ENCODE measurements at regions not wholly inside any gene's neighbourhood (a gene's known extent, or its start where the extent isn't known, plus 50 kb on each side); places are given as distances from the start of the nearest gene placed in this dataset.
"Not testable (repeated sequence)": the region's sequence is repeated elsewhere in the genome, so short reads cannot be mapped to it uniquely, and the experiment has no call there.

DNA sequence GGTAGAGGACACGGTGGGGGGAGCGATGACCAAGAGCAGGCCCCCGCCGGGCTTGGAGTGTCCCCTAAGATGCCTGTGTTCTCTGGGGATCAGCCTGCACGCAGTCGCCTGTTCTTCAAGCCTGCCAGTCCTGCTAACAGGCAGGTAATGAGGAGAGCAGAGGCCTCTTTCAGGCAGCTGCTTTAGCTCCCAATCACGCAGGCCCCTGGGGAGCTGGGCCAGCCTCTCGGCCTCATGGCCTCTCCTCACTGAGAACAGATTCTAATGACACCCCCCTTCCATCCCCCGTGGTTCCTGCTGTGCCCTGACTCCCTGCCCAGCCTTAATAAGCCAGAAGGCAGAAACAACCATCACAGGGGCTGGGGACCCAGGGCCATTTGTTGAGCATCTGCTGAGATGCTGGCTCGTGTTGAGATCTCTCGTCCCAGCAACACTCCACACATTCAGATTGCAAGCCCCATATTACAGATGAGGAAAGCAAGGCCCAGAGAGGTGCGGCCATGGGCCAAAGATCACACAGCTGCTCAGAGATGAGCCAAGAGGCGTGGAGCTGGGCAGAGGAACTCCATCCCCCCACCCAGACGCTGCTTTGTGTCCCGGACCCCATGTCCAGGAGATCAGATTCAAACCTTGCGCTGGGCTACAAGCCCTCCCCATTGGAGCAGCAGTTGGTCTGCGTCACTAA lies 71.6 kb upstream of the CASZ1 start:
- DNase-seq: no peak

DNA sequence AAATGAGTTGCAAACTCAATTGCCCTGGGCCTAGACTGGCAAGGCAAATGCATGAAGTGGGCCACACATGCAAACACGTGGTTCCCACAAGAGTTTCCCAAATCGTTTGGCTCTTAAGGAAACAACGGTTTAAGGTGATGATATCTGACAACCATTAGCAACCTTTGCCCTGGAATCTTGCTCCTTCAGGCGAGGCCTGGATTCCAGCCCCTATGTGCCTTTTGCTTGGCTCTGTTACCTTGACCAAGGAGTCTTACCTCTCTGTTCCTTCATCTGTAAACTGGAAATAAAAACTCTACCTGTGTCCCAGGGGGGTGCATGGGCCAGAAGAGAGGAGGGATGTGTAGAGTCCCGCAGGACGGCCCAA lies 72.1 kb upstream of the CASZ1 start:
- no peak for DNase-seq

DNA sequence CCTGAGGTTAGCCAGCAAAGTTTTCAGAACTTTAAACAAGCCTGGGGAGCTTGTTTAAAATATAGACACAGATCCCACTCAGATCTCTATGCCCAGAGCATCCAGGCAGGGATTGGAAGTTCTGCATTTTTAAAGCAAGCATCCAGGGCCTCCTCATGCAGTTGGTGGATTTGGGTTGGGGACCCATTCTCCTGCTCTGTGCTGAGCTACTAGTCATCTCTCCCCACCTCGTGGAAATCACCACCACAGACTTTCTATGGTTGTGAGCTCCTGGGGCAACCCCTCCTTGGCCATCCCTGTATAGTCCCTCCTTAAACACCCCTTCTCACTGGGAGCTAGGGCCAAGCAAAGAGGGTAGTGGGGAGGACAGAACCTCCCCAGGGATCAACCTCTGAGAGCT lies 73.5 kb upstream of the CASZ1 start:
- DNase-seq: no peak

DNA sequence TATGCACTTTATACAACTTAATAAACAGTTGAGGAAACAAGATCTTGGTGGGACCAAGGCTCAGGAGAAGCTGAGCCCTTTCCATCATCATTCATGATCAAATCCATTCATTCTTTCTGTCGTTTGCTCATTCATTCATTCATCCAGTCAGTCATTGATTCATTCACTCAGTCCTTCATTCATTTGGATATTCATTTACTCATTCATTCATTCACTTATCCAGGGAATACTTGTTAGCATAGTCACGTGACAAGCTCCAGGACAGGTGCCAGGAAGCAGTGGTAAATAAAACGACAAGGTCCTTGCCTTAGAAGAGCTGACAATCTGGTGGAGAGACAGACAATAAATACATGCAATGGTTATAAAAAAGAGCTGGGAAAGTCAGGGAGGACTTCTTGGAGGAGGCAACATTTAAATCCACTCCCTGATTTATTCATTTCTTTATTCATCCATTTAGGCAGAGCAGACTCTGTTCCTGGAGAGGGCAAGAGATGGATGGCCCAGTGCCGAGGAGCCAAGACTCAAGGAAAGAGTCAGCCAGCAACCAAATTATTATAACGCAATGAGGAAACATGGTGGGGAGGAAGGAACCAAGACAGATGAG lies 74.1 kb upstream of the CASZ1 start:
- no peak for DNase-seq

DNA sequence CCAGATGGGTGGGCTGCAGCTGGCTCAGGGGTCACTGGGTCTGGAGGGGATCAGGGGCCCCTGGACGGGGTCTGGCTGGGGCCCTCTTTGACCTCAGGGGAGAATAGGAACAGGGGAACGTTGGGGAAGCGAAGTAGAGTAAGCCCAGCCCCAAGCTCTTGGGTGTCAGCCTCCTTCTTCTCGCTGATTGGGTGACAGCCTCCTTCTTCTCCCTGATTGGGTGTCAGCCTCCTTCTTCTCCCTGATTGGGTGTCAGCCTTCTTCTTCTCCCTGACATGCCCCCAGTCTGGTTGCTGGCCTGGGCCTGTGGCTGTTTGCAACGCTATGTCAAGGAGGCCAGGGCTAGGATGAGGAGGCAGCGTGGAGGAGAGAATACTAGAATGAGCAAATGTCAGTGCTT lies 76.7 kb upstream of the CASZ1 start:
- no peak for DNase-seq

DNA sequence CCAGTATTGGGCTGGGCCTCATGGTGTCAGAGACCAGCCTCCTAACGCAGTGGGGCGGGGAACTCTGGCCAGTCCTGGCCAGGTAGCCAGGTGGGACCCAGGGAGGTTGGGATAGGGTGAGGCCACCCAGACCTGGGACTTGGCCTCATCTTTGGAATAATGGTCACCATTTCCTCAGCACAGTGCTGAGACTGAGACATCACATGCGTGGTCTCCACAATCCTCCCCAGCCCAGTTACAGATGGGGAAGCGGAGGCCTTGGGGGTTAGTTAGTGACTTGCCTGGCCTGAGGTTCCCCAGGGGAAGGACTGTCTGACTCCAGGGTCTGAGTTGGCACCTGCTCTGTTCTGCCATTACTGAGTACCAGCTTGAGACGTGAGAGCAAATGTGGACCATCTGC lies 77.9 kb upstream of the CASZ1 start:
- DNase-seq: no peak

DNA sequence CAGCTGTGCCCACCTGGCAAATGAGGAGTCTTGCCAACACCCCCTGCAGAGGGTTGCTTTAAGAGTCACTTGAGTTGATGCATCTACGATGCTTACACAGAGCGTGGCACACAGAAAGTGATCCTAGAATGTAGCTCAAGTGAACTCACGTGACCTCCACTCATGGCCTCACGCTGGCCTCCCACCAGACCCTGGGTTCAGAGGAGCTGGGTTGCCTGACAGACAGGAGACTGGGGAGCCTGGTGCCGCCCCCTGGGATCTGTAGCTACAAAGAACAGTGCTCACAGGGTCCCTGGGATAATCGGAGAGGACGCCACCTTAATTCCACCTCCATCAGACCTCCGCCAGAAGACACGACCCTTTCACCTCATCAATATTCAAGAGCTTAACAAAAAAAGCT lies 81.4 kb upstream of the CASZ1 start:
- DNase-seq: no peak

DNA sequence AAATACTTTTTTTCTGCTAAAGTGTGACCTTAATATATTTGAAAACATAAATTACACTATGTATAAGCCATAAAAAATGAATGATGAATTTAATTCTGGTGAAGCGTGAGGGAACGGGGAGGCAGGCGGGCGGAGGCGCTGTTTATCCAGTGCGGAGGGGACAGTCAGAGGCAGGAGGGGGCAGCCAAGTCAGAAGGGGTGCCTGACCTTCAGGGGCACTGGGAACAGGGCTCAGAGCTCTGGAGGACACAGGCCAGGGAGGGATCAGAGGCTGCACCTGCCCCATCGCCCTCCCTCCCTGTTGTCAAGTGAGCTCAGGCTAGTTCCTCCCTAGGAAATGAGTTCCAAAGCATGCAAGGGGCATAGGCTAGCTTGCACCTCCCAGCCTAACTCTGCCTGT lies 82.0 kb upstream of the CASZ1 start:
- no peak for DNase-seq

DNA sequence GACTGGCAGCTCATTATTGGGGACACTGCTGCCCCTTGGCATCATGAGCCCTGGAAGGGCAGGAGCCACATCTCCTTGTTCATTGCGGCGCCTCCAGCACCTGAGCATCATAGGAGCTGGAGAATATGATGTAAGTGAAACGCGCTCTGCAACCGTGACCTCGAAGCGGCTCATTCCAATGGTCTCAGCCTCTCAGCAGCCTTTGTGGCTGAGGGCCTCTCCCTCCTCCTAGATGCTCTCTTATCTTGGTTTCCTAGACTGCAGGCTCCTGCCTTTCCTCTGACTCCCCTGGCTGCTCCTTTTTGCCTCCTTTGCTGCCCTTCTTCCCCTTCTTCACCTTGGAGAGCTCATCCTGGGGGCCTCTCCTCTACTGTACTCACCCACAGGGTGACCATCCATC lies 83.6 kb upstream of the CASZ1 start:
- no peak for DNase-seq

DNA sequence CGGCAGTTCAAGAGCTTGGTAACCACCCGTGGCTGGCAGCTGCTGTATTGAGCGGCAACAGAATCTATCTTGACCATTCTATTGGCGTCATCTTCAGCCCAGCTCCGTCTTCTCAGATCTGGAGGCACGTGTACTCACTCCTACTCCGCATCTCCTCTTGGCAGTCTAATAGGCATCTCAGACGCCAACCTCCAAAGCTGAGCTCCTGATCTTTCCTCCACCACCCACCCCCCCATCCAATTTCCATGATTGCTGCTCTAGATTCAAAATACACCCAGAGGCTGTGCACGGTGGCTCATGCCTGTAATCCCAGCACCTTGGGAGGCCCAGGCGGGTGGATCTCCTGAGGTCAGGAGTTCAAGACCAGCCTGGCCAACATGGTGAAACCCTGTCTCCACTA lies 84.6 kb upstream of the CASZ1 start:
- DNase-seq: no peak

DNA sequence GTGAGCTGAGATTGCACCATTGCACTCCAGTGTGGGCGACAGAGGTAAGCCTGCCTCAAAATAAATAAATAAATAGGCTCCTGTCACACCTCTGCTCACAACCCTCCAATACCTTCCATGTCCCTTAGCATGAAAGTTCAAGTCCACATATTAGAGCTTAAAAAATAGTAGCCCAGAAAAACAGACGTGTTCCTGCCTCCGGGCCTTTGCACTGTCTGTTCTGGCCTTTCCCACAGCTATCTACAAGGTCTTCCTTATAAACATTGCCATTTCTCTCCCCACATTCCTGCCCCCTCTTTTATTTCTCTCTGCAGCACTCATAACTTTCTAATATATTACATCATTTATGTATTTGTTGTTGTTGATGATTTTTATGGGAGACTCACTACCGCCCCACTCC lies 85.6 kb upstream of the CASZ1 start:
- DNase-seq: no peak

DNA sequence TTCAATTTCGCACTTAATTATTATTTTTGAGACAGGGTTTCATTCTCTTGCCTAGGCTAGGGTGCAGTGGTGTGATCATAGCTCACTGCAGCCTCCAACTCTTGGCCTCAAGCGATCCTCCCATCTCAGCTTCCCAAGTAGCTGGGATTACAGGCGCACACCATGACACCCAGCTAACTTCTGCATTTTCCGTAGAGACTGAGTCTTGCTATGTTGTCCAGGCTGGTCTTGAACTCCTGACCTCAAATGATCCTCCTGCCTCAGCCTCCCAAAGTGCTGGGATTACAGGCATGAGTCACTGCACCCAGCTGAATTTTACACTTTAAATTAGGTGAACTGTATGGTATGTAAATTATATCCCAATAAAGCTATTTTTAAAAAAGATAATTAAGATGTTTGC lies 90.6 kb upstream of the CASZ1 start:
- DNase-seq: not testable (repeated sequence)

DNA sequence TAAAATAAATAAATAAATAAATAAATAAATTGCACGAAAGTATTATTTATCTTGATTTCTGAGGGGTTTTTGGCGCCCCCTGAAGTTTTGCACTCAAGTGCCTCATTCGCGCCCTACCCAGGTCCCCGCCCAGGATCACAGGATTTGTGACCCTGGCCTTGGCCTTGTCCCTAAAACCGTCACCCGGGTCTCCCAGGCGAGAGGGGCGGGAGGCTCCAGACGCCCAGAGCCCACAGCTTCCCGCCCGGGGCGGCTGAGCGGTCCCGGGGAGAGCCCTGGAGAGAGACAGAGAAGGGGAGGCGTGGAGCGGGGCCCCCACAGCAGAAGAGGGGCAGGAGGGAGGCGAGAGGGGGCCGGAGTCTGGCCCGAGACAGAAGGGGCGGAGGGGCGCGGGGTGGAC lies 91.8 kb upstream of the CASZ1 start:
- no peak for DNase-seq

DNA sequence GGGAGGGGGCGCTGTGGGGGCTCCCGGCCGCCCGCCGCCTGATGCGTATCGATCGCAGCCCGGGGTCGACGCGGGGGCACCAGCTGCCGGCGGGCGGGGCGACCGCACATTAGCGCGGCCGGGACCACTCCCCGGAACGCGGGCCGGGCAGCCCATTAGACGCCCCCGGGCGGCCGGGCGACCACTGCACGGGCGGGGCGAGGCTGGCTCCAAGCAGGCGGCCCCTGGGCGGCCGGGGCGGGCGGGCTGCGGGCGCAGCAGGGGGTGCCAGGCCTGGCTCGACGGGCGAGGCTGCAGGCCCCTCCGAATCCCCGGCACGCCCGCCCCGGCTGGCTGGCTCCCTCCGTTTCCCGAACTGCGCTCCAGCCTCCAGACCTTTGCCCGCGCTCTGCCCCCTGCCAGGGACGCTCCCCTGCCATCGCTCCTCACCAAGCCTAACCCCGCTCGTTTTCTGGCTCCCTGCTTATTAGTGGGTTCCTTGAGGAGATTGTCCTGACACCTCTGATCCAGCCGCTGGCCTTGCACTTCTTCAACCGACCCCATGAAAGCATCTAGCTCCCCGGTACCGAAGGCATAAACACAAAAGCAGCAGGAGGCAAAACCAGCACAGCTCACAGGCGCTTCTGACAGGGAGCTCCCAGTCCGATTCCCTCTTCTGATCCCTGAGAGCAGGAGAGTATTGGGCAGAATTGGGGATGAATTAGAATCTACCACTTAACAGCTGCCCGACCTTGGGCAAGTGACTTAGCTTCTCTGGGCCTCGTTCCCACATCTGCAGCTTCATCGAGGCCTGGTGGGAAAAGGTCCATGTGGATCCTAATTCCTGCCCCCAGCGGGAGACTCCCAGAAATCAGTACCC lies 92.6 kb upstream of the CASZ1 start:
- DNase-seq: no peak

DNA sequence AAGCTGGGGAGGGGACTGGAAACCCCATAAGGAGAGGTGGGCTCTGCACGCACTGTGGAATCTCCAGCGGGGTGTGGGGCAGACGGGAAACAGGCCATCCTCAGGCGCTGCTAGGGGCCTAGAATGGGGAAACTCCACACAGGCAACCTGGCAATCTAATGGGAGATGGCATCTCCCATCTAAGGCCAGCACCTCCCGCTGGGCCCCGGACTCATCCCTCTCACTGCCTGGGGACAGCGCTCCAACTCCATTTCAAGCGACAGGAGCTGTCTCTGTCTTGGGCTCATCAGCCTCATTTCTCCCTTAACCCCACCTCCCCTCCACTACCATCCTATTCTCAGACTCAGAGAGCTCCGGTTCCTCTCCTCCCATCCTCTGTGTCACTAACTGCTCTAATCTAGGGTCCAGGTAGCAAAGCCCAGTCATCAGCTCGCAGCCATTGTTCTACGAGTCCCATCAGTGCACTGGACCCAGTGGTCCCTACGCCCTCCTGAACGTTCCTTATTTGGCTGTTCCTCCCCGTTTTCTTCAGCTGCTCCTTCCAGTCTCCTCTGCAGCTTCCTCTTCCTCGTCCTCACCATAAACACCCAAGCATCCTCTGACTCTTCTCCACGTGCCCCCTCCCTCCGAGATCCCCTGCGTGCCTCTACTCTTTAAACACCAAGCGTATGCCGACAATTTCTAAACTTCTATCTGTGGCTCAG lies 93.4 kb upstream of the CASZ1 start:
- no peak for DNase-seq

DNA sequence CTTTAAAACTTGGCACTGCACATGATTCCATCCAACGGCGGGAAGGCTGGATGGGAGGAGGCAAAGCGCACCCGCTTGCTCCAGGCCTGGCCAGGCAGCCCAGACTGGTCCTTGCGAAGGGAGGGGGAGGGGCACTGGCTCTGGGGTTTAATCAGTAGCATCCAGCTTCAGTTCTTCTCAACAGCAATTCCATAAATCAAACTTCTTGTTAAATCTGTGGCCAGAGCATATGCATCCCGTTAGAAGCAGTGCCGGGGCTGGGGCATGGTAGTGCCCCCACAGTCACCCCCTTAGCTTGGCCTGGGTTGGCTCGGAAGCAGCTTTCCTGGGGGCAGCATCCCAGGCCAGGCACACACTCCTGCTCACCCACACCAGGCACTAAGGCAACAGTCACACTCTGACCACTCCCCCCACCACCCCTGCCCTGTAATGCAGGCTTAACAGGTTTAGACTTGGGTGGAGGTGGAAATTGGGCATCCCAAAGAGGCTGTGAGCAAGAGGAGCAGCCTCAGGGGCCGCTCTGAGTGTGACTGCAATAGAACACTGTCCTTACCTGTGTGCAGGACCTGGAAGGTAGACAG lies 94.1 kb upstream of the CASZ1 start:
- no peak for DNase-seq

DNA sequence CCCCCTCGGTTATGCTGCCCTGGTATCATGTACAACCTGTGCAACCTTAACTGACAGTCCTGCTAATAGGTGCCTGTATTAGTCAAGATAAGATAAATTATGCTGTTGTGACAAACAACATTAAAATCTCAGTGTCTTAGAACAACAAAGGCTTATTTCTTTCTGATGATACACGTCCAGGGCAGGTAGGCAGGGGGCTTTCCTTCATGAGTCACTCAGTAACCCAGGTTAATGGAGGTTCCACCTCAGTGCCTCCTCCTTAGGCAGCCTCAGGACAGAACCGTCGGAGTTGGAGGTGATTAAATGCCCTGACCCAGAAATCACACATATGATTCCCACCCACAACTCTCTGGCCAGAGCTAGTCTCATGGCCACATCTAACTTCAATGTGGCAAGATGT lies 94.6 kb upstream of the CASZ1 start:
- no peak for DNase-seq

DNA sequence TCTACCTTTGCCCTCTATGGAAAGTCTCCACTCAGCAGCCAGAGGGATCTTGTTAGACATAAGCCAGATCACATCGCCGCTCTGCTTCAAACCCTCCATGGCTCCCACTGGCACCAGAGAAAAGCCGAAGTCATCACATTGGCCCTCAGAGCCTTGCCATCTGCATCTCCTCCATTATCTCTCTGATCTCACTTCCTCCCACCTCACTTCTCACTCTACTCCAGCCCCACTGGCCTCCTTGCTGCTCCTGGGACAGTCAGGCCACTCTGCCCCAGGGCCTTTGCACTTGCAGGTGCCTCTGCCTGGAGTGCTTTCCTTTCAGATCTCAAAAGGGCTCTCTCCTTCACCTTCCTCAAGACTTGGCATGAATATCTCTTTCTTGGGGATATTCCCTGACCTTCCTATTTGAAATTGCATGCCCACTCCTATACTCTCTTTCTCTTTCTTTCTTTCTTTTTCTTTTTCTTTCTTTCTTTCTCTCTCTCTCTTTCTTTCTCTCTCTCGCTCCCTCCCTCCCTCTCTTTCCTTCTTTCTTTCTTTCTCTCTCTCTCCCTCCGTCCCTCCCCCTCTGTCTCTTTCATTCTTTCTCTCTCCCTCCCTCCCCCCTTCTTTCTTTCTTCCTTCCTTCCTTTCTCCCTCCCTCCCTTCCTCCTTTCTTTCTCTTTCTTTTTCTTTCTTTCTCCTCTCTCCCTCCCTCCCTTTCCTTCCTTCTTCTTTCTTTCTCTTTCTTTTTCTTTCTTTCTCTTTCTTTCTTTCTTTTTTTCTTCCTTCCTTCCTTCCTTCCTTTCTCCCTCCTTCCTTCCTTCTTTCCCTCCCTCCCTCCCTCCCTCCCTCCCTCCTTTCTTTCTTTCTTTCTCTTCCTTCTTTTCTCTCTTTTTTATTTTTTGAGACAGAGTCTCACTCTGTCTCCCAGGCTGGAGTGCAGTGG lies 96.0 kb upstream of the CASZ1 start:
- no peak for DNase-seq

DNA sequence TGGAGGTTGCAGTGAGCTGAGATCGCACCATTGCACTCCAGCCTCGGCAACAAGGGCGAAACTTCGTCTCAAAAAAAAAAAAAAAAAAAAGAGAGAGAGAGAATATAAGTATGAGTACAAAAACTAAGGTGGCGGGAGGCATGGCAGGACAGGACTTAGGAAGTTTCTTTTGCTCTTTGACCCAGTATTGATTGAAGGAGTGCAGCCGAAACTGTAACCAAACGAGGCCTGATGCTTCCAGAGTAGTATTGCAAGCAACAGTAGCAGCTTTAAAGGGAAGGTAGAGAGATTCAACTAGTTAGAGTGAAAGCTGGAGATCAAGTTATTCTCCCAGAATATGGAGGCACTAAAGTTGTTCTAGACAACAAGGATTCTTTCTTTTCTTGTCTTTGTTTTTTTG lies 99.2 kb upstream of the CASZ1 start:
- DNase-seq: no peak

DNA sequence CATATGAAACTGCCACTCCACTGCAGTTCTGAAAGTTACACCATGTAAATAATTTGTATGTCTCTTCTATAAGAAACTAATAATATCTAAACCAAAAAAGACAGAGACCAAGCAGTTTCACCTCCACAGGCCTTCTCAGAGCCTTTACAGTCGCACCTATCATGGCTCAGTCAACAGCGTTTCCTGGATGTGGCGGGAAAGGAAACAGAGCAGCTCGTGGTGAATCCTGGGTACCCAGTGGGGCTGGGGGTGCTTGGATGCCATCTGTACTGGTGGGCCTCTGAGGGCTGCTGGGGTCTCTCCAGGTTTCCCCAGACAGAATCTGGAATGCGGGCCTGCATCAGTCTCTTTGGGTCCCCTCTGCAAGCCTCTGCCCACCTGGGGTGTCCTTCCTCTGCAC lies 100.2 kb upstream of the CASZ1 start:
- no peak for DNase-seq

DNA sequence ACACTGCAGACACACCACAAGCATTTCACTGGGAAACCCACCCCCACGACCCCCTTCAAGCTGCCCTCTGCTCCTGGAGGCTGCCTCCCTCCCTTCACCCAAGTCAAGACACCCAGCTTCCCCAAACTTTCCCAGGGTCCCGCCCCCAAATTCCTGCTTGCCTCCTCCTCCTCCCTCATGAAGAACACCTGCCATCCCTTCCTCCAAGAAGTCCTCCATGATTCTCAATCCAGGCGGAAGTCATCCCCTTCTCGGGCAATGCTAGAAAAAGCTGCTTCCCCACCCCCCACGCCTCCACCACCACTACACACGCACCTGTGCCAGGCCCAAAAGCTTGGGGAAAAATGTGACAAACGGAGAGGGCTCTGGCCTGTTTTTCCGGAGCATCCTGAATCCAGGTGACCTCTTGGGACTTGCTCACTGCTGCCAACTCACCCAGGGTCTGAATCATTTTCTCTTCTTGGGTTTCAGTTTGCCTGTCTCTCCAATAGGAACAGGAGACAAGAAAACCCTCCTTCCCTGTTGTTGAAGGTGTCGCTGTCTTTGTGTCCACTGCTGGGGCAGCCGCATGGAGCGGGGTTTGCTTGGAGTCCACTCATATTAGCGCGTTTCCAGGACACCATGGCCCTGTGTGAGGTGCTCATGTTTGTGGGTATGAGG lies 101.0 kb upstream of the CASZ1 start:
- DNase-seq: no peak
